ENCODE measurements at regions not wholly inside any gene's neighbourhood (a gene's known extent, or its start where the extent isn't known, plus 50 kb on each side); places are given as distances from the start of the nearest gene placed in this dataset.

DNA sequence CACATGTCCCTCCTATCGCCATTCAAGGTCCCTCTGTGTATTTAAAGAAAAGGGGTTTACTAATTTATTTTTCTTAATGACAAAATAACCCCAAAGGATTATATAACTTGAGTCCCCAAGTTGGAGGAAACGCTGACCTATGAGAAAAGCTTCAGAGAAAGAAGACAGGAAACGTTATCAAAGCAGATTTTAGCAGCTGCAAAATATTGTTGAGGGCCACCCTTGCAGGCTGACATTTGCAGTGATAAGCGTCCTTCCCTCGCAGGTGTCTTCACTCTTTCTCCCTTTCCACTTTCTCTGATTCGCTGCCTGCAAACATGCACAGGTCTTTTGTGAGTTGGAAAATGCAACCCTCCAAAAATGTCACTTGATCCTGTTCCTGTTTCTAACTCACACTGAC lies 103.2 kb upstream of the RIPOR2 start:
- TF ChIP-seq POLR2AphosphoS5 (IDR thresholded peaks at IDR 0.05; ENCODE audit: low read depth, low read length): no peak
- no peak for TF ChIP-seq TAF1 (IDR thresholded peaks at IDR 0.05; ENCODE audit: borderline replicate concordance, insufficient read depth, low read length)
- no peak for TF ChIP-seq SIN3A (IDR thresholded peaks at IDR 0.05; ENCODE audit: borderline replicate concordance, insufficient read depth, low read length)
- TF ChIP-seq, protein P1, sequence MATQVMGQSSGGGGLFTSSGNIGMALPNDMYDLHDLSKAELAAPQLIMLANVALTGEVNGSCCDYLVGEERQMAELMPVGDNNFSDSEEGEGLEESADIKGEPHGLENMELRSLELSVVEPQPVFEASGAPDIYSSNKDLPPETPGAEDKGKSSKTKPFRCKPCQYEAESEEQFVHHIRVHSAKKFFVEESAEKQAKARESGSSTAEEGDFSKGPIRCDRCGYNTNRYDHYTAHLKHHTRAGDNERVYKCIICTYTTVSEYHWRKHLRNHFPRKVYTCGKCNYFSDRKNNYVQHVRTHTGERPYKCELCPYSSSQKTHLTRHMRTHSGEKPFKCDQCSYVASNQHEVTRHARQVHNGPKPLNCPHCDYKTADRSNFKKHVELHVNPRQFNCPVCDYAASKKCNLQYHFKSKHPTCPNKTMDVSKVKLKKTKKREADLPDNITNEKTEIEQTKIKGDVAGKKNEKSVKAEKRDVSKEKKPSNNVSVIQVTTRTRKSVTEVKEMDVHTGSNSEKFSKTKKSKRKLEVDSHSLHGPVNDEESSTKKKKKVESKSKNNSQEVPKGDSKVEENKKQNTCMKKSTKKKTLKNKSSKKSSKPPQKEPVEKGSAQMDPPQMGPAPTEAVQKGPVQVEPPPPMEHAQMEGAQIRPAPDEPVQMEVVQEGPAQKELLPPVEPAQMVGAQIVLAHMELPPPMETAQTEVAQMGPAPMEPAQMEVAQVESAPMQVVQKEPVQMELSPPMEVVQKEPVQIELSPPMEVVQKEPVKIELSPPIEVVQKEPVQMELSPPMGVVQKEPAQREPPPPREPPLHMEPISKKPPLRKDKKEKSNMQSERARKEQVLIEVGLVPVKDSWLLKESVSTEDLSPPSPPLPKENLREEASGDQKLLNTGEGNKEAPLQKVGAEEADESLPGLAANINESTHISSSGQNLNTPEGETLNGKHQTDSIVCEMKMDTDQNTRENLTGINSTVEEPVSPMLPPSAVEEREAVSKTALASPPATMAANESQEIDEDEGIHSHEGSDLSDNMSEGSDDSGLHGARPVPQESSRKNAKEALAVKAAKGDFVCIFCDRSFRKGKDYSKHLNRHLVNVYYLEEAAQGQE (IDR thresholded peaks at IDR 0.05; ENCODE audit: insufficient read depth in 1 of 2, low read depth in 2 of 2, low read length in 2 of 2): no peak
- no peak for TF ChIP-seq FOXP2 (optimal IDR thresholded peaks at IDR 0.05; ENCODE audit: borderline replicate concordance, extremely low read depth, extremely low read length, insufficient read depth)
